NCI-H526 treated with DMSO at 0.1 percent for 48 hours (cell line): ENCODE measurements at regions not wholly inside any gene's neighbourhood (a gene's known extent, or its start where the extent isn't known, plus 50 kb on each side); places are given as distances from the start of the nearest gene placed in this dataset.
"Not testable (repeated sequence)": the region's sequence is repeated elsewhere in the genome, so short reads cannot be mapped to it uniquely, and the experiment has no call there.

Experiments used
- DNase-seq: peaks from one replicate; lab custom pipeline; 2025; lab: John Stamatoyannopoulos, UW

GRCh38 chr2:14988600-14988999 lies 356.1 kb downstream of the LRATD1 start:
- no peak for DNase-seq

DNA sequence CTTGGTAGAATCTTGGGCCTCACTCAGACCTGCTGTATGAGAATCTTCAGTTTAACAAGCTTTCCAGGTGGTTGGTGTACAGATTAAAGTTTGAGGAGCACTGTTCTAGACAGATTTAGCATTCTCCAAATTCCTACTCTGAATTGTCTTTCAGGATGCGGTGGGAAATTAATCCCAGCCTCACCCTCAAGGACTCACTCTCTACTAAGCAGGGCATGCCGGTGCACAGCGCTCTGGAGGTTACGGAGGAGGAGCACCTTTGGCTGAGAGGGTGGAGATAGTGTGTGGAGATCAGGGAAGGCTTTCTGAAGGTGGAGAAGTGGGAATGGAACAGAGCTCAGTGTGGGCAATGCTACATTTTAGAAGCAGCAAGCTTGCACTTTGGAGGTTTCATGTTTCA lies 359.2 kb downstream of the LRATD1 start:
- DNase-seq, result no peak

DNA sequence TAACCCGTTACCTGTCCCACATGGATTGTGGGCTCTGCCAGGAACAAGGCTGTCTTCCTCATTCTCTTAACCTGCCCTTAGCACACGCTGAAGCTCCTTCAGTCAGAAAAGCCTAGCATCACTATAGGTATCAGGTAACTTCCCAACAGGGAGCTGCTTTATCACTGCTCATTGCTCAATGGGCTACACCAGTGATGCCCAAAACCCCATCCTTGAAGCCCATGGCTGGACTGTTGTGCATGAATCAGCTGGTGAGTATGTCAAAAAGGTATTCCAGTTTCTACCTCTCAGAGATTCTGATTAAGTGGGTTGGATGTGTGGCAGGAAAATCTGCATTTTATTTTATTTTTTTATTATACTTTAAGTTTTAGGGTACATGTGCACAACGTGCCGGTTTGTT lies 362.2 kb downstream of the LRATD1 start:
- DNase-seq, result no peak

DNA sequence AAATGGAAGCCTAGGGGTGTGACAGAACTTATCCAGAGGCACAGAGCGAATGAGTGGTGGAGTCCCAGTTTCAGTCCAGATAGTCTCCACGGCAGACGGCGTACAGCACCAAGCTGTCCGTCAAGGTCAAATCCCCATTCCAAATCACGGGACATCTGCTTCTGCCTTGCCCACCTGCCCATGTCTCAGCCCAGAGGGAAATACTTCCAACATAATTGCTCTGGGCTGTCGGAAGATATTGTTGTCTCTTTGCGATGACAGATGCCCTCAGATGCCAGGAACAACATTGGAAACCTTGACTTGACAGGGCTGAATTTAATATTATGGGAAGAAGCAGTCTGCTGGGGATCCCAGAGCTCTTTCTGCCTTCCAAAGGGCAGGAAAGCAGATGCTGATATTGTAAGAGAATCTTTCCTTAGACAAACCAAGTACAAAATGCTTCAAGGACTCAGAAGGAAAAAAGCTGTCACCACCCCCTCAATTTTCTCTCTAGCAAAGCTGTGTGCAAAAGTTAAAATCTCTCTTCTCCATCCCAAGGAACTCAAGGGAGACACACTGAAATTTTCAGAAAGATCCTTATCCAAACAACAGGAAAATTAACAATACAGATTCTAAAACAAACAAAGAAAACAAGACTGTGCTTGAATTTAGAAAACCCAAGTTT lies 364.0 kb downstream of the LRATD1 start:
- no peak for DNase-seq

GRCh38 chr2:14998546-14998945 lies 366.0 kb downstream of the LRATD1 start:
- DNase-seq, result no peak

- no peak for DNase-seq
These were observed 366.7 kb downstream of the LRATD1 start for GRCh38 chr2:14999114-14999661.

DNA sequence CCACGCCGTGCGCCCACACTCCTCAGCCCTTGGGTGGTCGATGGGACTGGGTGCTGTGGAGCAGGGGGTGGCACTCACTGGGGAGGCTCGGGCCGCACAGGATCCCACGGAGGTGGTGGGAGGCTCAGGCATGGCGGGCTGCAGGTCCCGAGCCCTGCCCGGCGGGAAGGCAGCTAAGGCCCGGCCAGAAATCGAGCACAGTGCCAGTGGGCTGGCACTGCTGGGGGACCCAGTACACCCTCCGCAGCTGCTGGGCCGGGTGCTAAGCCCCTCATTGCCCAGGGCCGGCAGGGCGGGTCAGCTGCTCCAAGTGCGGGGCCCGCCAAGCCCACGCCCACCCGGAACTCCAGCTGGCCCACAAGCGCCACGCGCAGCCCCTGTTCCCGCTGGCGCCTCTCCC lies 370.0 kb downstream of the LRATD1 start:
- DNase-seq, result not testable (repeated sequence)

GRCh38 chr2:15006667-15007066 lies 374.1 kb downstream of the LRATD1 start:
- DNase-seq, result no peak

DNA sequence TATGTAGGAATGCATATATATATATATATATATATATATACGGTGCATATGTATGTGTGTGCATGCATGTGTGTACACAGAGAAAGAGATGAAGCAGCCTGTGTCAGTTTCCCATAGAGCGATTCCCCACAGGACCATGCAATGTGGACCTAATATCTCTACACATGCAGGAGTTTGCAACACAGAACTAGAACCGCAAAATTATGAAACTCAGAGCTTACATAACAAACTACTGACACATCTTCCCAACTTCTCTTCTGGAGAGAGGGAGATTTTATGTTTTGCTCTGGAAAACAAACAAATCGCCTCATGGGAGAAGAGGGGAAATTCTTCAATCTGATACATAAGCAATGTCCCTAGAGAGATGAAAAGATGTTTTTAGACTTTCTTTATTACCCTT lies 377.2 kb downstream of the LRATD1 start:
- no peak for DNase-seq

DNA sequence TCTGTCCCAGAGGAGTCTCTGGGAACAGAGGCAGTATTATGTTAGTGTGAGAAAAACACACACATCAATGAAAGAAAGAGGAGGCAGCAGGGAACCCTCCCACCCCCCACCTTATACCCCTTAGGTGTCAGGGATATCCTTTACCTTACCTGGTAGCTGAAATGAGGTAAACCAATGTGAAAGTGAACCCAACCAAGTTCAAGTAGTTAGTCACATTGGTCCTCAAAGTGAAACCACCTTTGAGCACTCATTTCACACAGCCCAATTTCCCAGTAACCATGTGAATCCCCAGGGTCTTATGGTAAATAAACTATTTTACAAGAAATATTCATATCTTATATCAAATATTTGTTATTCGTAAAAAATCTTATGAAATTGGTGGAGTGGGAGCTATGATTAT lies 377.8 kb downstream of the LRATD1 start:
- DNase-seq, result no peak

GRCh38 chr2:15018814-15019213 lies 386.3 kb downstream of the LRATD1 start:
- no peak for DNase-seq

GRCh38 chr2:15023221-15023620 lies 390.7 kb downstream of the LRATD1 start:
- DNase-seq, result no peak

DNA sequence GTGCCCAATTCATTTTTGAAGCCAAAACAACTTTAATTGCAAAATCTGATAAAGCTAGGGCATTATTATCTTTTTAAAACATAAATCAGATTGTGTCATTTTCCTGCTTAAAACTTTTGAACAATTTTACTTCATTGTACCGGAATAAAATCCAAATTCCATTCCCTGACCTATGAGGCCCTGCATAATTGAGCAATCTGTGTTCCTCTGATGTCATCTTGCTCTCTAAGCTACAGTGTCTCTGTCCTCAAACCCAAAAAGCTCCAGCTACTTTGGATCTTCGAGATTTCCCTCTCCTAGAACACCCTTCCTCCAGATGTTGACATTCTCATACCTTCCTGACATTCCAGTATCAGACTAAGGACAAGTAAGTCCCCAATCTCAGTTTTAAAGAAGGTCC lies 395.9 kb downstream of the LRATD1 start:
- DNase-seq, result no peak

GRCh38 chr2:15031745-15032240 lies 399.3 kb downstream of the LRATD1 start:
- DNase-seq, result peak; percentile 29

DNA sequence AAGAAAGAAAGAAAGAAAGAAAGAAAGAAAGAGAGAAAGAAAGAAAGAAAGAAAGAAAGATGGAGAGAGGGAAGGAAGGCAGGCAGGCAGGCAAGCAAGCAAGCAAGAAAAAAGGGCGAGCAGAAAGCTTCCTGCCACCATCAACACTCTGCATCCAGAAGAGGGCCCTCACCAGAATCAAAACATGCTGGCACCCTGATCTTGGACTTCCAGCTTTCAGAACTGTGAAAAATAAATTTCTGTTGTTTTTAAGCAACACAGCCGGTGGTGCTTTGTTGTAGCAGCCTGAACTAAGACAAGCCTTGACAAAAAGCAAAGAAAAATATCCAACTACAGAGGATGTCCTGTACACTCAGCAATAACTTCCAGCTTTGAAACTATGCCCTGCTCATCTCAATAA lies 401.7 kb downstream of the LRATD1 start:
- no peak for DNase-seq

GRCh38 chr2:15034860-15035259 lies 402.3 kb downstream of the LRATD1 start:
- DNase-seq, result no peak

DNA sequence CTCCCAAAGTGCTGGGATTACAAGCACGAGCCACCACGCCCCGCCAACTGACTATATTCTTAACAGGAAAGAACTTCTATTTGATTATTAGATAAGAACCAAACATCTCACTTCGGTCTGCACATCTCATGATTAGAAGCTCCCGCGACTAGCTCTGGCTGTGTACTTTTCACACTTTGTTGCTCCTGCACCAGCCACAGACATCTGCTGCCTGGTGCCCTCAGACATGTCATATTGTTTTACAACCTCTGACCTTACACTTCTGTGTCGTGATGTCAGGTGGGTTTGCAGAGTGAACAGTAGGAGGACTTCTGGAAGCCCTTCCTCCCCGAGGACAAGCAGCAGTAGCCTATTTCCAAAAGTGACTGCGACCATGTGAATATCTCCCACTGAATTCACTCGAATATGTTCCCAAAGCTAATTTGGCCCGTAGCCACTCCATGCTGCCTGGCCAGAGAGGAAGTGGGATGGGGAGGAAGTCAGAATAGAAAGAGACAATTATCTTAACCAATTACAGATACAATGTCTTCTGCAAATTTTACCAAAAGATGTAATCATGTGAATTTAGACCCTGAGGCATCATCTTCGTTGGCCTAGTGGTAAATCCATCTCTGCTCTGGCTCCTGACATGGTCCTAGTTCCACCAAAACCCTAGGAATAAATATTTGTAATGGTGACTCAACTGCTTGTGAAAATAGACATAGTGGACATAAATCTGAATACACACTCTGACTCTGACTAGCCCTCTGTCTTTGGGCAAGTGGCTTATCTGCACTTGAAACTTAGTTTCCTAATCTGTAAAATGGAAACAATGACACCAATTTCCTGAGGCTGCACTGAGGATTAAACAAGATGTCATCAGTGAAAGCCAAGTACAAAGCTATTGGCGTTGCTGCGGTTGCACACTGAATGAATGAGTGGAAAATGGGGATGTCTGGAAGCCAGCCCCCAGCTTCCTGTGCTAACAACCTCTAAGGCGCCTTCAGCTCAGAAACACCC lies 406.1 kb downstream of the LRATD1 start:
- no peak for DNase-seq

DNA sequence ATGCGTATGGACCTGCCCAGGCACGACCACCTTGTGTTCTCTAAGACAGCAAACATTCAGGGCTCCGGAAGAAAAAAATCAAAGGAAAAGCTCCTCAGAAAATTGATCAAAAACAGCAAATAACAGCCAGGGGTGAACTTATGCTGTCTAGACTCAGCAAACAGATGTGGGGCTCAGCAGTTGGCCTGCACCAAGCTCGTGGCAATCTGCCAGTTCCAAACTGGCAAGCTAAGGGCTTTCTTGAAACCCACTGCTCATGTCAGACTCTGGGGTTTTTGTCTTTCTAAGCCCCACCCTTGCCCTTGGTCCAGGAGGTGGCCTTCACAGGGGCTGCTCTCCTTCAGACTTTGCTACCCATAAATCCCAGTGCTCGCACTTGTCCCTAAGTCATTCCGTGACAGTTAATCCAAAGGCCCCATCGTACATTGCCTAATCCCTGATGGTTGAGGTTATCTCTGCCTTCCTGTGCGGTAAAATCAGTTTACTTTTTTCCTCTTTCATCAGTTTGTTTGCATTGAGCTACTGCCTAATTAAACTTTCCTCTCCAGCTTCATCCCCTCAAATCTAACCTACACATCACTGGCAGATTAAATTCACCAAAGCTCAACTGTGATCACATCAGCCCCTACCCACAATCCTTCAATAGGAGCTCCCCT lies 408.0 kb downstream of the LRATD1 start:
- no peak for DNase-seq

DNA sequence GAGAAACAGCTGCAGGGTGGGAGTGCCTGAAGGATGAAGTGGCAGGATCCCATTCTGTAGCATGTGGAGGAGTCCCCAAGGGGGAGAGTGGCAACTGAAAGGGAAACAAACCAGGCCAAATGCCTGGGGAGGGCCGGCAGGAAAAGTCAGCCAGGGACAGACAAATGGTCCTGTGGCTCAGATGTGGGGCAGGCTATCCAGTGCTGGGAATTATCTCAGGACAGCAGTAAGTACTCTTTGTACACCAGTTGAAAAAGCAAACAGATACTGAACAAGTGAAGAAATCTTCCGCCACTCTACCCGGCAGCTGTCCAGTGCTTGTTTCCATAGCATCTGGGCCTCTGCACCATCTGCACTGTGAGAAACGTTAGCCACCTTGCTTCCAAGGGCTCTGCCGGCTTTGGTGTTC lies 408.9 kb downstream of the LRATD1 start:
- no peak for DNase-seq

DNA sequence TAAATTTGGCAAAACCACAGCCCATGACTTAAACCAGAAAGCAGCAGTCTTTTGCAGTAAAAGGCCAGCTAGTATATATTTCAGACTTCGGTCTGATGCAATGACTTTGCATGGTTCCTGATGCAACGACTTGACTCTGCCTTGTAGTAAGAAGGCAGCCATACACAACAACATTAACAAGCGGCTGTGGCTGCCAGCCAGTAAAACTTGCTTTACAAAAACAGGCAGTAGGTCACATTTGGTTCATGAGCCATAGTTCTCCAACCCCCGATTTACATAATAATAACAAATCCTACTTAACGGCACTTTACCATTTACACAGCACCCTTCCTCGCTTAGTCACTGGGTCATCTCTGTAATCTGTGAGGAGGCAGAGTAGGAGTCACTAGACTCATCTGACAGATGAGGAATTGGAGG lies 410.3 kb downstream of the LRATD1 start:
- DNase-seq, result no peak

- DNase-seq, result no peak
These were observed 411.0 kb downstream of the LRATD1 start for GRCh38 chr2:15043336-15044058.

DNA sequence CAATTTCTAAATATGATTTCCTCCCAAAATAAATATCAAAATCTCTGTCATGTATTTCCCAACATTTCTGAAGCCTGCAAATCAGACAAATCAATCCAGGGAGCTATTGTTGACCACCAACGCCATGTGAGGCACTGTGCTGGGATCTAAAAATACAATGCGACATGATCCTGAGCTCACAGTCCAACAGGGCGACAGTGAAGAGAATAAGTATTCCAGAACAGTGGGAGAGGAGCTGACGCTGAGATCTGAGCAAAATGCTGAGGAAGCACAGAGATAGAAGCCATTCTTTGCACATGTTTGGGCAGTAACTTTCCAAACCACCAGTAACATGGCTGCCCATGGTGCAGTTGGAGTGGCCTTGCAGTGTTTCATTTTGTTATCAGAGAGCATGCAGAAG lies 412.5 kb downstream of the LRATD1 start:
- DNase-seq, result no peak
